ENCODE measurements at regions not wholly inside any gene's neighbourhood (a gene's known extent, or its start where the extent isn't known, plus 50 kb on each side); places are given as distances from the start of the nearest gene placed in this dataset.

DNA sequence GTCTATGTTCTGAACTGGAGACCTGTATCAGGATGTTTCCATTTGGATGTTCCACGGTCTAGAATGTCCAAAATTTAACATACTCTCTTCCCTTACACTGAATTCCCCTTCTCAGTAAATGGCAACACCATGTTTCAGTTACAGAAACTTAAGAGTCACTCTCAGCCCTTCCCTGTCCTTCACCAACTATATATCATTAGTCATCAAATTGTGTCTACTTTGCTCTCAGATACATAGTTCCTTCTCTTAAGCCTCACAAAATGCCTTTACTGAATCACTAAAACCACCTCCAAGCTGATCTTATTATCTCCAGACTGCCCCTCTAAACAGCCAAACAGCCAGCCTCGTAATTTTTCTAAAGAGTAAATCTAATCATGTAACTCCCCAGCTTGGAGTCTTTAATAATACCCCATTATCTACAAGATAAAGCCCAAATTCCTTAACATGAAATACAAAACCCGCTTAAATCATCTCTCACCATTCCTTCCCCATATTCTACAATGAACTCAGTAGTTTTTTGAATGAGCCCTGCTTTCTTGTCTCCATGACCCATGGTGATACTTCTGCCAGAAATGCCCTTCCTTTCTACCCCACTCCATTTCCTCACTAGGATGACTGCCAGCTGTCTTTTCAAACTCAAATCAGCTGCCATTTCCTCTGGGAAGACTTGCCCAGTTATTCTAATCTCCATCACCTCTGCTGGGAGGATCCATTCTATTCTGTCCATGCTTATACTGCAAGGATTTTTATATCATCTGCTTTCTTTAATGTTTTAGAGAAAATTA, 102.7 kb upstream of the ARHGAP42 start:
- TF ChIP-seq WIZ (CRISPR knock-in tag; IDR thresholded peaks at IDR 0.05) (no peak), ZNF816 (CRISPR knock-in tag; IDR thresholded peaks at IDR 0.05; ENCODE audit: borderline replicate concordance) (no peak)
